Large intestine (tissue), 3 donors: ENCODE measurements at regions not wholly inside any gene's neighbourhood (a gene's known extent, or its start where the extent isn't known, plus 50 kb on each side); places are given as distances from the start of the nearest gene placed in this dataset.
"Not testable (repeated sequence)": the region's sequence is repeated elsewhere in the genome, so short reads cannot be mapped to it uniquely, and the experiment has no call there.

Source experiments
- DNase-seq, 2 donors: peaks; one replicate each; pipeline versions ENCODE4 v3.0.0 to v3.0.0-alpha.2; 2013
- H3K27ac ChIP-seq: one replicate; pipeline ENCODE4 v1.5.1; 2013; ENCODE audit warnings: low read length
- H3K27me3 ChIP-seq: 2 replicates; pipeline ENCODE4 v1.6.1; 2013; ENCODE audit warnings: low read length; ENCODE audit not compliant: control insufficient read depth, insufficient read depth
- H3K36me3 ChIP-seq: 2 replicates; pipeline ENCODE4 v1.6.1; 2013; ENCODE audit warnings: low read length; ENCODE audit not compliant: control insufficient read depth, insufficient read depth
- H3K4me1 ChIP-seq: one replicate; pipeline ENCODE4 v1.6.1; 2013; ENCODE audit warnings: low read length; ENCODE audit not compliant: control insufficient read depth, insufficient read depth
- H3K4me3 ChIP-seq: one replicate; pipeline ENCODE4 v1.5.1; 2013; ENCODE audit warnings: low read length
- H3K9me3 ChIP-seq: one replicate; pipeline ENCODE4 v1.6.1; 2013; ENCODE audit warnings: mild to moderate bottlenecking, low read depth, low read length, moderate library complexity; ENCODE audit not compliant: control insufficient read depth
- WGBS: methylation state at CpG from one replicate; pipeline ENCODE4 v1.1.5; 2013; ENCODE audit warnings: low lambda C conversion rate; ENCODE audit not compliant: insufficient coverage; 5-methylcytosine and 5-hydroxymethylcytosine counted together

GRCh38 chr5:12574298-12575093 is 670.2 kb upstream of the CTNND2 start:
- H3K36me3 ChIP-seq, H3K27ac ChIP-seq, H3K4me3 ChIP-seq, H3K4me1 ChIP-seq, H3K27me3 ChIP-seq, DNase-seq: not testable (repeated sequence)
- peaks cover 12% of the 10 kb centered on the region for H3K9me3 ChIP-seq
- no CpG with 5 or more reads among the region's 56 CpGs for WGBS

- not testable (repeated sequence) for H3K4me3 ChIP-seq, H3K36me3 ChIP-seq, DNase-seq, H3K4me1 ChIP-seq, H3K27ac ChIP-seq, H3K27me3 ChIP-seq
- H3K9me3 ChIP-seq = peaks cover 12% of the 10 kb centered on the region
- WGBS = no CpG with 5 or more reads among the region's 30 CpGs
Observed at GRCh38 chr5:12573916-12574297, 669.7 kb upstream of the CTNND2 start.

GRCh38 chr5:12570688-12571087 is 666.4 kb upstream of the CTNND2 start:
- H3K27ac ChIP-seq = no peak overlapping the region

GRCh38 chr5:12566441-12566840 is 662.2 kb upstream of the CTNND2 start:
- DNase-seq = no peak
- H3K27me3 ChIP-seq = no peaks in the 10 kb centered on the region
- H3K4me3 ChIP-seq = no peak overlapping the region
- H3K4me1 ChIP-seq = no peaks in the 10 kb centered on the region
- no CpG with 5 or more reads among the region's 1 CpG for WGBS
- no peak overlapping the region for H3K27ac ChIP-seq
- H3K36me3 ChIP-seq = no peaks in the 10 kb centered on the region
- H3K9me3 ChIP-seq = no peaks in the 10 kb centered on the region

More at GRCh38 chr5:12570688-12571087, 666.4 kb upstream of the CTNND2 start:
- 57% methylated on average over 1 of the region's 1 CpG for WGBS
- Histone ChIP-seq H3K4me1 (no peaks in the 10 kb centered on the region), H3K36me3 (no peaks in the 10 kb centered on the region), H3K9me3 (peaks cover 12% of the 10 kb centered on the region), H3K27me3 (no peaks in the 10 kb centered on the region), H3K4me3 (no peak overlapping the region)
- DNase-seq = no peak

GRCh38 chr5:12557012-12557411 is 652.8 kb upstream of the CTNND2 start:
- Histone ChIP-seq H3K27me3 (no peaks in the 10 kb centered on the region), H3K27ac (no peak overlapping the region), H3K4me1 (no peaks in the 10 kb centered on the region), H3K4me3 (no peak overlapping the region), H3K36me3 (no peaks in the 10 kb centered on the region), H3K9me3 (no peaks in the 10 kb centered on the region)
- 83% methylated on average over 1 of the region's 2 CpGs for WGBS
- no peak for DNase-seq

GRCh38 chr5:12526113-12526512 is 621.9 kb upstream of the CTNND2 start:
- WGBS = no CpG with 5 or more reads among the region's 1 CpG
- DNase-seq = no peak
- no peak overlapping the region for H3K4me3 ChIP-seq

GRCh38 chr5:12522116-12522515 is 617.9 kb upstream of the CTNND2 start:
- no peaks in the 10 kb centered on the region for H3K27me3 ChIP-seq
- no peaks in the 10 kb centered on the region for H3K4me1 ChIP-seq
- no peak overlapping the region for H3K27ac ChIP-seq
- no peak overlapping the region for H3K4me3 ChIP-seq
- H3K9me3 ChIP-seq = no peaks in the 10 kb centered on the region
- 92% methylated on average over 2 of the region's 5 CpGs for WGBS
- DNase-seq = no peak
- H3K36me3 ChIP-seq = no peaks in the 10 kb centered on the region

More at GRCh38 chr5:12526113-12526512, 621.9 kb upstream of the CTNND2 start:
- H3K27me3 ChIP-seq = no peaks in the 10 kb centered on the region
- no peak overlapping the region for H3K27ac ChIP-seq
- no peaks in the 10 kb centered on the region for H3K36me3 ChIP-seq
- H3K4me1 ChIP-seq = no peaks in the 10 kb centered on the region
- no peaks in the 10 kb centered on the region for H3K9me3 ChIP-seq

- not testable (repeated sequence) for H3K36me3 ChIP-seq
- WGBS = no CpG with 5 or more reads among the region's 1 CpG
Observed at GRCh38 chr5:12504983-12505382, 600.7 kb upstream of the CTNND2 start.

GRCh38 chr5:12488161-12488560 is 583.9 kb upstream of the CTNND2 start:
- no peak for DNase-seq

More at GRCh38 chr5:12504983-12505382, 600.7 kb upstream of the CTNND2 start:
- H3K27ac ChIP-seq, H3K4me1 ChIP-seq, H3K4me3 ChIP-seq, H3K27me3 ChIP-seq, DNase-seq, H3K9me3 ChIP-seq: not testable (repeated sequence)

GRCh38 chr5:12480487-12480886 is 576.2 kb upstream of the CTNND2 start:
- DNase-seq = no peak
- H3K36me3 ChIP-seq = no peaks in the 10 kb centered on the region

More at GRCh38 chr5:12488161-12488560, 583.9 kb upstream of the CTNND2 start:
- H3K36me3 ChIP-seq = no peaks in the 10 kb centered on the region
- H3K27me3 ChIP-seq = no peaks in the 10 kb centered on the region
- H3K4me3 ChIP-seq = no peak overlapping the region
- no CpG with 5 or more reads among the region's 3 CpGs for WGBS
- no peaks in the 10 kb centered on the region for H3K4me1 ChIP-seq
- H3K27ac ChIP-seq = no peak overlapping the region
- no peaks in the 10 kb centered on the region for H3K9me3 ChIP-seq

GRCh38 chr5:12477554-12477953 is 573.3 kb upstream of the CTNND2 start:
- no peak overlapping the region for H3K4me3 ChIP-seq
- no peaks in the 10 kb centered on the region for H3K27me3 ChIP-seq
- no peak for DNase-seq
- no peaks in the 10 kb centered on the region for H3K9me3 ChIP-seq
- no peaks in the 10 kb centered on the region for H3K36me3 ChIP-seq
- H3K4me1 ChIP-seq = no peaks in the 10 kb centered on the region
- WGBS = 90% methylated on average over 1 of the region's 2 CpGs
- no peak overlapping the region for H3K27ac ChIP-seq

More at GRCh38 chr5:12480487-12480886, 576.2 kb upstream of the CTNND2 start:
- WGBS = 100% methylated on average over 1 of the region's 3 CpGs
- Histone ChIP-seq H3K27me3 (no peaks in the 10 kb centered on the region), H3K4me3 (no peak overlapping the region), H3K4me1 (no peaks in the 10 kb centered on the region), H3K9me3 (no peaks in the 10 kb centered on the region), H3K27ac (no peak overlapping the region)
